ENCODE measurements at regions not wholly inside any gene's neighbourhood (a gene's known extent, or its start where the extent isn't known, plus 50 kb on each side); places are given as distances from the start of the nearest gene placed in this dataset.

- no peak for DNase-seq (ENCODE audit: low read depth)
Measured at GRCh38 chr2:4579977-4580376, 876.6 kb downstream of the DCDC2C start.

DNA sequence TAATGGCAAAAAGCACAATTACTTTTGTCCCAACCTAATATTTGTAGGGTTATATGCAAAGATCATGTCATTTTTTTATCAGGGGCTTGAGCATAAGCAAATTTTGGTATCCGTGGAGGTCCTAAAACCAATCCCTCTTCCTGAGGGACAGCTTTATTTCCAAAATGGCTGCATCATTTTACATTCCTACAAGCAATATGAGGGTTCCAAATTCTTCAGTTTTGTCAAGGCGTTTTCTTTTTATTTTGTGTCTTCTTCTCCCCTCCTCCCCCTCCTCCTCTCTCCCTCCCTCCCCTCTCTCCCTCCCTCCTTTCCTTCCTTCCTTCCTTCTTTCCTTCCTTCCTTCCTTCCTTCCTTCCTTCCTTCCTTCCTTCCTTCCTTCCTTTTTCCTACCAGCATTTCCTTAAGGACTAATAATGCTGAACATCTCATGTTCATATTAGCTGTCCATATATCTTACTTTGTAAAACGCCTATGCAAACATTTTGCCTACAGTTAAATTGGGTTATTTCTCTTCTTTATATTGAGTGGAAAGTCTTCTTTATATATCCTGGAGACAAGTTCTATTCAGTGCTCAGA is 881.8 kb downstream of the DCDC2C start:
- no peak for DNase-seq (ENCODE audit: low read depth)

- DNase-seq (ENCODE audit: low read depth) = no peak
Measured at GRCh38 chr2:4588606-4589005, 885.2 kb downstream of the DCDC2C start.

- DNase-seq (ENCODE audit: low read depth) = no peak
Measured at GRCh38 chr2:4591261-4591660, 887.9 kb downstream of the DCDC2C start.

- no peak for DNase-seq (ENCODE audit: low read depth)
Measured at GRCh38 chr2:4597400-4597799, 894.0 kb downstream of the DCDC2C start.

DNA sequence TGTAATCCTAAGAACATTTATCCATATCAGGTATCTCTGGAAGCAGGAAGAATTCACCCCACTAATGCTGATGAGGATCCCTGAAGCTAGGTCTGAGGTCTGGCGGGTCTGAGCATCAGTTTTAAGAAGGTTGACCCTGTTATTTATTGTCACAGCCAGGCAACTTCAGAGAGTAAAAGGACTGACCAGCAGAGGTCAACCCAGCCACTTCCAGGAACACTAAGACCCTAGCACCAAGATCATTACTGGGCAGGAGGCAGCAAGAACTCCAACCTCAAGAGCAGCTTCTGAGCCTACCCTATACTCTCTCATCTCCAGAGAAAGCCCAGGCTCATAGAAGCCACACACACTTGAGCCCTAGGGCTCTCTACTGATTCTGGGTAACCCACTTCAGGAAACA is 901.4 kb downstream of the DCDC2C start:
- DNase-seq (ENCODE audit: low read depth) = no peak

DNA sequence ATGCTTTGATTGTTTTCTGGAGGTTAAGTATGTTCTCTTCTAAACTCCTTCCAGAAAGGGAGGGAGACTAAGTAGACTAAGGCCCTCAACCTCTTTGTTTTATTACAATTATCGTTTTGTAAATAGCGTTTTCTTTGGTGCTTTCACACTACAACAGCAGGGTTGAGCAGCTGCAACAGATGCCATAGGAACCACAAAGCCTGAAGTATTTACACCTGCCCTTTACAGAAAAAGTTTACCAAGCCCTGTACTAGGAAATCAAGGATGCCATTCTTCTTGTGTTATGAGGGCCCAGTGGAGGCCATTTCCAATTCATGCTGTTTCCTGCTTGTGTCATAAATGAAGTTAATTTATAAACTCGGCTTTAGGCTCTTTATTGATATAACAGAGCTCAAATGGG is 914.8 kb downstream of the DCDC2C start:
- DNase-seq (ENCODE audit: low read depth) = no peak

- no peak for DNase-seq (ENCODE audit: low read depth)
Measured at GRCh38 chr2:4618630-4619228, 915.4 kb downstream of the DCDC2C start.

GRCh38 chr2:4628998-4629501 is 925.7 kb downstream of the DCDC2C start:
- no peak for DNase-seq (ENCODE audit: low read depth)

- no peak for DNase-seq (ENCODE audit: low read depth)
Measured at GRCh38 chr2:4635289-4635688, 931.9 kb downstream of the DCDC2C start.

DNA sequence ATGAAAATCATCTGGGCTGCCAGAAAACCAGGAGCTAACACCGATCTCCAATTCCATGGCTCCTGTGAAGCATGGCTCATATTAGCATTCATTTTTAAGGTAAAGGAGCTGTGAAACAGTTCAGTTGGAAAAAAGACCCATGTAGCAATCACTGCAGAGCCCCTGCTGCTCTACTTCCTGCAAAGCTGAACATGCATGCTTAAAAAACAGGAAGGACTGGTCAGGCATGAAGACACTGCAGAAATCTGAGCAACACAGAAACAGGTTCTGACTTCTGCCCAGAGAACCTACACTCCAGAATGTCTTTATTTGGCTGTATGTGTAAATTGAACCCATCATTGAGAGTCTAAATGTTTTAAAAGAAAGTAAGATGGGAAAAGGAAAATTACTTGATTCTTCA is 950.6 kb downstream of the DCDC2C start:
- no peak for DNase-seq (ENCODE audit: low read depth)

DNA sequence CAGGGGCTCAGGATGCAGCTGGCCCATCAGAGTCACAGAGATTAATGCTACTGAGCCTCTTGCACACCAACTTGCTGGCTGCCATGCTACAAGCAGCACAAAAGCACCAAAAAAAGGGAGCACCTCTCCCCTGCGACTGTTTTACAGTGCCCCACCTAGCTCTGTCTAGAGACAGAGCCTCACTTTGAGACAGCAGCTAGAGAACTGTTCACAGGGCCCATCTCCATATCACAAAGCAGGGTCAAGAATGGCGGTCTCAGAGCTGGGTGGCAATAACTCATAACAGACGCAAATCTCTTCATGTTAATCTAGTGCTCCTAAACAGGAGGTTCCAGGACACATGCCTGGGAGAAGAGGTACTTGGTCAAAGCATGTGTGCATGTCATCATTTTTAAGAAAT is 953.0 kb downstream of the DCDC2C start:
- DNase-seq (ENCODE audit: low read depth) = no peak

DNA sequence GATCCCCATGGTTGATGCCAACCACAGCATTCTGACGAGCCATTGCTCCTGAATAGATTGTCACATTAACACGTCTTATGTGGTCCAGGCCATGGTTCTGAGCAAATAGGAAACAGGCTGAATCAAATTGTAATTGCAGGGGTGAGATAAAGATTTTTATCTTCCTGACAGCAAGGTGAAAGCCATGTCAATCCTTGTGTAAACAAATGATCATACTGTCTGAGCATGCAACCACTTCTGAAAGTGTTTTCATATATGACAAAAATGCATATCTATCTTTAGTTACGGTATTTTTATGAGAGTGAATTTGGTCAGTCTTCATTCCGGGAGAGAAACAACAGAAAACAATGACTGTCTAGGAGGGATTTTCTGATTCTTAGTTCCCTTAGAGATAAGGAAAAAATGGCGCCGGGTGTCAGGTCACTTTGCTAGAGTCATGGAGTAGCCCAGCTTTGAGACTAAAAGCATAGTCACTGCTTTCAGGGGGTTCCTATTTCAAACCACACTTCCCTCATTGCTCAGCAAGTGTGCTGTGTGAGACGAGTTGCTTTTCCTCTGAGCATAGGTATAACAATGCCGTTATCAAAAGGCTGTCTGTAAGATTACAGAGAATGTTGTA is 958.9 kb downstream of the DCDC2C start:
- peak; percentile 40 for DNase-seq (ENCODE audit: low read depth)

- no peak for DNase-seq (ENCODE audit: low read depth)
Measured at GRCh38 chr2:4668381-4668780, 965.0 kb downstream of the DCDC2C start.

DNA sequence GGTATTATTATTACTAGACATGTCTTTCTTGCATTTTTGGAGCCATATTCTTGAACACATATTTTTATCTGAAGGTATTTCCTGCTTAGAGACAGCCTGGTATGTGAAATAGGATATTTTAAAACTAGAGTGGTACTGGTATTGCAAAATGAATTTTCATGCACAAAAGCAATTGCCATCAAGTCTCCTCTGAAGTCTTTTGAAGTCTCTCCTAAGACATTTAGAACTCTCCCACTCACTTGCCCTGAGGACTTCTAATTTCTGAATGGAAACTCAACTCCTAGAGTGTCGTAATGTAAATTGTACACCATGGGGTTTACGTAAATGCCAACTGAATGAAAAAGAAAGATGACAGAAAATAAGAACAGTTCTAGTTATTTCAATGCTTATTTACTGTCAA is 967.0 kb downstream of the DCDC2C start:
- no peak for DNase-seq (ENCODE audit: low read depth)

DNA sequence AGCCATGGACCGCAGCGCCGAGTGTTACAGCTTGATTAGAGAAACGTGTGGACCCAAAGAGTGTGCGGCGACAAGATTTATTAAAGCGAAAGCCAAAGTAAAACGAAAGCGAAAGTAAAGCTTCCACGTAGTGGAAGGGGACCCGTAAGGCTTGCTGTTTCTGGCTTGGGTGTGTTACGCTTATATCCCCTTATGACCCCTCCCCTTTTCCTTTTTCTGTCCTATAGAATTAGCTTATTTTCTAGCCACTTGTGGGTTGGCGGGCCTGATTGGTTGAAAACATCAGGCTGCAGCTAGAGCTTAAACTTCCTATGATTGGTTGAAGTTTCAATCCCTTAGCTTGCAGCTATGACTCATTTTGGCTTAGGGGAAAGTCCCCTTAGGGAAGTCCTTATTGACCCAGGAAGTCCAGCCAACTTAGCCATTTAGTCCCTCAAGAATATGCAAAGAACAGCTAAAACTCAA is 969.7 kb downstream of the DCDC2C start:
- DNase-seq (ENCODE audit: low read depth) = no peak

DNA sequence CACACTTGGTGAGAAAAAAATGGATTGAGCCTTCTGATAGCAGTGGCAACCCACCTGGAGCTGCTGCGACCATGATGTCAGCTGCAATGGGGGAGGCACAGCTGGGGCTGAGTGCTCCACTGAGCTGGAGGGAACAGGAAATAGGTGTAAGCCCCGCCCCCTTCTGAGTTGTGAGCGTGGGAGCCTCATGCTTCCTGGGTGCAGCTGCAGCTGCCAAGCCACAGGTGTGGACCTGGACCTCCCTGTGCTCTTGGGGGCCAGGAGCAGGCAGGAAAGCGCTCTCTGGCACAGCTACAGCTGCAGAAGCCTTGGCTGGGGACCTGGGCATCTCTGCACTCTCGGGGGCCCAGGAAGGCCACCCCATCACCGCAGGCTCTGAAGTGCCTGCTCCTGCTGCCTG is 970.6 kb downstream of the DCDC2C start:
- no peak for DNase-seq (ENCODE audit: low read depth)

- no peak for DNase-seq (ENCODE audit: low read depth)
Measured at GRCh38 chr2:4675295-4675694, 971.9 kb downstream of the DCDC2C start.

GRCh38 chr2:4678927-4679326 is 975.6 kb downstream of the DCDC2C start:
- no peak for DNase-seq (ENCODE audit: low read depth)

GRCh38 chr2:4679391-4679790 is 976.0 kb downstream of the DCDC2C start:
- DNase-seq (ENCODE audit: low read depth) = no peak

GRCh38 chr2:4684921-4685320 is 981.5 kb downstream of the DCDC2C start:
- no peak for DNase-seq (ENCODE audit: low read depth)

GRCh38 chr2:4690913-4691312 is 987.5 kb downstream of the DCDC2C start:
- no peak for DNase-seq (ENCODE audit: low read depth)

GRCh38 chr2:4693266-4693665 is 989.9 kb downstream of the DCDC2C start:
- no peak for DNase-seq (ENCODE audit: low read depth)
